Mesothelial cell of epicardium (in vitro differentiated cells): ENCODE measurements at regions not wholly inside any gene's neighbourhood (a gene's known extent, or its start where the extent isn't known, plus 50 kb on each side); places are given as distances from the start of the nearest gene placed in this dataset.

Source experiments
- DNase-seq, 2 experiments: peaks; one replicate each; pipeline ENCODE4 v3.0.0; 2021; ENCODE audit warnings: low spot score in 2 of 2; ENCODE audit not compliant: unreplicated experiment in 2 of 2
- H3K27ac Mint-ChIP-seq: 2 replicates; pipeline ENCODE4 v1.8.0; 2021; ENCODE audit warnings: mixed read lengths
- H3K27me3 Mint-ChIP-seq: 2 replicates; pipeline ENCODE4 v1.8.0; 2021; ENCODE audit warnings: low read depth, mixed read lengths
- H3K36me3 Mint-ChIP-seq: 2 replicates; pipeline ENCODE4 v1.8.0; 2021; ENCODE audit warnings: mixed read lengths
- H3K4me1 Mint-ChIP-seq: 2 replicates; pipeline ENCODE4 v1.8.0; 2021; ENCODE audit warnings: mixed read lengths
- H3K4me3 Mint-ChIP-seq: 2 replicates; pipeline ENCODE4 v1.8.0; 2021; ENCODE audit warnings: mild to moderate bottlenecking, moderate library complexity, mixed read lengths
- H3K9me3 Mint-ChIP-seq: 2 replicates; pipeline ENCODE4 v1.8.0; 2021; ENCODE audit warnings: mixed read lengths
- TF ChIP-seq, protein P1 (sequence below): fragments of 200-600 bp; sonication (generic); IDR thresholded peaks from one replicate; pipeline ENCODE4 v1.5.0; 2021; ENCODE audit warnings: antibody characterized with exemption; ENCODE audit not compliant: unreplicated experiment

GRCh38 chr4:45043911-45044310 is 317.6 kb upstream of the GNPDA2 start:
- Mint-ChIP-seq H3K4me3 (no peak overlapping the region), H3K36me3 (no peaks in the 10 kb centered on the region), H3K27me3 (peaks cover 11% of the 10 kb centered on the region), H3K27ac (no peak overlapping the region), H3K4me1 (no peaks in the 10 kb centered on the region), H3K9me3 (peaks cover 27% of the 10 kb centered on the region)
- TF ChIP-seq, protein P1, sequence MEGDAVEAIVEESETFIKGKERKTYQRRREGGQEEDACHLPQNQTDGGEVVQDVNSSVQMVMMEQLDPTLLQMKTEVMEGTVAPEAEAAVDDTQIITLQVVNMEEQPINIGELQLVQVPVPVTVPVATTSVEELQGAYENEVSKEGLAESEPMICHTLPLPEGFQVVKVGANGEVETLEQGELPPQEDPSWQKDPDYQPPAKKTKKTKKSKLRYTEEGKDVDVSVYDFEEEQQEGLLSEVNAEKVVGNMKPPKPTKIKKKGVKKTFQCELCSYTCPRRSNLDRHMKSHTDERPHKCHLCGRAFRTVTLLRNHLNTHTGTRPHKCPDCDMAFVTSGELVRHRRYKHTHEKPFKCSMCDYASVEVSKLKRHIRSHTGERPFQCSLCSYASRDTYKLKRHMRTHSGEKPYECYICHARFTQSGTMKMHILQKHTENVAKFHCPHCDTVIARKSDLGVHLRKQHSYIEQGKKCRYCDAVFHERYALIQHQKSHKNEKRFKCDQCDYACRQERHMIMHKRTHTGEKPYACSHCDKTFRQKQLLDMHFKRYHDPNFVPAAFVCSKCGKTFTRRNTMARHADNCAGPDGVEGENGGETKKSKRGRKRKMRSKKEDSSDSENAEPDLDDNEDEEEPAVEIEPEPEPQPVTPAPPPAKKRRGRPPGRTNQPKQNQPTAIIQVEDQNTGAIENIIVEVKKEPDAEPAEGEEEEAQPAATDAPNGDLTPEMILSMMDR: no peak
- DNase-seq: no peak

DNA sequence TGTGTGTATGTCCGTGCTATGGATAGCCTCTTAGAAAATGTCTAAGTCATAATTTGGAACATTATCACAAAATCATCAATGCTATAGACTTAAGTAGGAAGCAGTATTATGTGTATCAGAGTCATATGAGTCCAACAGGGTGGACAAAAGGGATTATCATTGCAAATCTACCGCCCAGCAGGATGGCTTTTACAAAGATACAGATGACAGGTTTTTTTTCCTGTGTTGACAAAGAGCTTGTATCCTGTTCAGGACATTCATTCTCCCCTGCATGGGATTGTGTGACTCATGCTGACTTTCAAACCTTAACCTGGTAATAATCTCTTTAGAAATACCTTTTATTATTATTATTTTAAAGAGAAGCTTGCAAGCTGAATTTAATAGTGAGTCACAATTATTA is 310.3 kb upstream of the GNPDA2 start:
- no peak for DNase-seq
- Mint-ChIP-seq H3K27ac (no peak overlapping the region), H3K4me3 (no peak overlapping the region), H3K4me1 (peaks cover 8% of the 10 kb centered on the region), H3K36me3 (no peaks in the 10 kb centered on the region), H3K9me3 (no peaks in the 10 kb centered on the region), H3K27me3 (peaks cover 41% of the 10 kb centered on the region)
- TF ChIP-seq, protein P1: no peak

DNA sequence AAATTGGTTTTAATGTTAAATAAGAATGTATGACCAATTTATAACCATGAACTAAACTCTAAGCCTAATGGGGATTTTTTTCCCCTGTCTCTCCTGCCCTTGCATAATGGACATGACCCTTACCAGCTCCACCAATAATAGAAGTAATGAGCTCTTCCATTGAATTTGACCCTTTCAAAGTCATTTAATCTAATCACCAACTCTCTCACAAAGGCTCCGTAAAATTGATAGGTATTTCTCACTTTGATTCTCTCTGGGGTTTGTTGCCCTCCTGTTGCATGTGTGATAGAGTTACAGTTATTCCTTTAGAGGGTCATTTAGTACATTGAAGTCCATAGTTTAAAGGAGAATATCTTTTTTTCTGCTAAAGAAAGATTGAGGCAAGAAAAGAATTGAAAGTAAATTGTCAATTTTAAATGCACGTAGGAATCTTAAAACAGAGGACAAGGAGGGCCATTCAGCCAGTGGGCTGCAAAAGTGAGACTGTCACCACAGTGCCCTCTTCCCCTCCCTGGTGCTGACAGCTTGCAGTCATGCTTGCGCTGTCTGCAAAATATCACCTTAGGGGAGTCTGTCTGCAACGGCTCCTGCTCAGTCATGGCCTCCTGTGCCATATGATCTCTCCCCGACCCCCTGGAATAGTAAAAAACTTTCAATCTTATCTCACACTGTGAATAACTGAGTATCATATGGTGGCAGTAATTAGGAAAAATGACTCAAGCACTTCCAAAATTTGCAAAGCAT is 307.5 kb upstream of the GNPDA2 start:
- DNase-seq: no peak
- Mint-ChIP-seq H3K4me3 (no peak overlapping the region), H3K36me3 (no peaks in the 10 kb centered on the region), H3K27me3 (peaks cover 36% of the 10 kb centered on the region), H3K27ac (no peak overlapping the region), H3K9me3 (no peaks in the 10 kb centered on the region), H3K4me1 (peaks cover 17% of the 10 kb centered on the region)
- TF ChIP-seq, protein P1: no peak

- Mint-ChIP-seq H3K4me3 (no peak overlapping the region), H3K4me1 (peaks cover 17% of the 10 kb centered on the region), H3K27ac (no peak overlapping the region), H3K9me3 (no peaks in the 10 kb centered on the region), H3K36me3 (no peaks in the 10 kb centered on the region), H3K27me3 (peaks cover 25% of the 10 kb centered on the region)
- TF ChIP-seq, protein P1: no peak
- no peak for DNase-seq
These were observed 303.7 kb upstream of the GNPDA2 start for GRCh38 chr4:45030059-45030458.

DNA sequence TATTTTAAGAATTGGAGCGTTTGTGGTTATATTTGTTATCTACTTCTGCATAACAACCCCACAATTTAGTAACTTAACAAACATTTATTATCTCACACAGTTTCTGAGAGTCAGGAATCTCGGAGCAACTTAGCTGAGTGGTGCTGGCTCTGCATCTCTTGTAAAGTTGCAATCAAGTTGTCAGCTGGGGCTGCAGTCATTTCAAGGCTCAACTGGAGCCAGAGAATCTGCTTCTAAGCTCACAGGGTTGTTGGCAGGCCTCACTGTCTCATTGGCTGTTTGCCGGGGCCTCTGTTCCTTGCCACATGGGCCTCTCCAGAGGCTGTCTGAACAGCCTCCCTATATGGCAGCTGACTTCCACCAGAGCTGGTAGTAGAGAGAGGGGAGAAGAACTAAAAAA is 281.2 kb upstream of the GNPDA2 start:
- peaks cover 8% of the 10 kb centered on the region for H3K27me3 Mint-ChIP-seq
- peaks cover 3% of the 10 kb centered on the region for H3K4me1 Mint-ChIP-seq
- no peak overlapping the region for H3K27ac Mint-ChIP-seq
- no peaks in the 10 kb centered on the region for H3K36me3 Mint-ChIP-seq
- no peak overlapping the region for H3K4me3 Mint-ChIP-seq
- TF ChIP-seq, protein P1: no peak
- H3K9me3 Mint-ChIP-seq: peaks cover 6% of the 10 kb centered on the region
- DNase-seq: no peak
